Smooth muscle cell (in vitro differentiated cells): ENCODE measurements at regions not wholly inside any gene's neighbourhood (a gene's known extent, or its start where the extent isn't known, plus 50 kb on each side); places are given as distances from the start of the nearest gene placed in this dataset.
A peak's percentile ranks its signal among the peaks of the same experiment; 100 is the strongest.

Experiments used
- DNase-seq: peaks from one replicate; lab custom pipeline; 2025; ENCODE audit not compliant: unreplicated experiment; lab: John Stamatoyannopoulos, UW
- H2AFZ ChIP-seq: fragments of 200-600 bp; sonication (generic); 2 replicates; pipeline ENCODE4 v1.6.0; 2016; ENCODE audit warnings: antibody characterized with exemption, low read depth, mild to moderate bottlenecking
- H3F3A ChIP-seq: fragments of 200-600 bp; sonication (generic); 2 replicates; pipeline ENCODE4 v1.6.0; 2017; ENCODE audit warnings: antibody characterized with exemption, low read depth
- H3K27ac ChIP-seq: fragments of 200-600 bp; sonication (generic); 2 replicates; pipeline ENCODE4 v1.5.1; 2016; ENCODE audit warnings: low read depth, mild to moderate bottlenecking
- H3K27me3 ChIP-seq: fragments of 200-600 bp; sonication (generic); 2 replicates; pipeline ENCODE4 v1.6.1; 2016; ENCODE audit warnings: low read depth, mild to moderate bottlenecking
- H3K36me3 ChIP-seq: fragments of 200-600 bp; sonication (generic); 2 replicates; pipeline ENCODE4 v1.5.1; 2016; ENCODE audit warnings: low read depth
- H3K4me1 ChIP-seq: fragments of 200-600 bp; sonication (generic); 2 replicates; pipeline ENCODE4 v1.5.1; 2016; ENCODE audit warnings: low read depth
- H3K4me2 ChIP-seq: fragments of 200-600 bp; sonication (generic); 2 replicates; pipeline ENCODE4 v1.6.0; 2016; ENCODE audit warnings: mild to moderate bottlenecking
- H3K4me3 ChIP-seq: fragments of 200-600 bp; sonication (generic); 2 replicates; pipeline ENCODE4 v1.5.1; 2016; ENCODE audit warnings: mild to moderate bottlenecking
- H3K79me2 ChIP-seq: fragments of 200-600 bp; sonication (generic); 2 replicates; pipeline ENCODE4 v1.6.0; 2016; ENCODE audit warnings: low read depth, mild to moderate bottlenecking
- H3K9ac ChIP-seq: fragments of 200-600 bp; sonication (generic); 2 replicates; pipeline ENCODE4 v1.6.0; 2016; ENCODE audit warnings: low read depth
- H3K9me3 ChIP-seq: fragments of 200-600 bp; sonication (generic); replicated peaks from 2 replicates; pipeline ENCODE4 v1.5.1; 2016; ENCODE audit warnings: low read depth
- H4K20me1 ChIP-seq: fragments of 200-600 bp; sonication (generic); 2 replicates; pipeline ENCODE4 v1.6.0; 2016; ENCODE audit warnings: low read depth
- WGBS: methylation state at CpG from one replicate; pipeline ENCODE4 v1.1.7; 2016; ENCODE audit warnings: low lambda C conversion rate; 5-methylcytosine and 5-hydroxymethylcytosine counted together
- TF ChIP-seq, protein P1 (sequence below): fragments of 200-600 bp; sonication (generic); IDR thresholded peaks from 2 replicates; pipeline ENCODE4 v1.5.1; 2017; ENCODE audit warnings: borderline replicate concordance, mild to moderate bottlenecking, antibody characterized with exemption; ENCODE audit not compliant: insufficient read depth, poor library complexity, severe bottlenecking

DNA sequence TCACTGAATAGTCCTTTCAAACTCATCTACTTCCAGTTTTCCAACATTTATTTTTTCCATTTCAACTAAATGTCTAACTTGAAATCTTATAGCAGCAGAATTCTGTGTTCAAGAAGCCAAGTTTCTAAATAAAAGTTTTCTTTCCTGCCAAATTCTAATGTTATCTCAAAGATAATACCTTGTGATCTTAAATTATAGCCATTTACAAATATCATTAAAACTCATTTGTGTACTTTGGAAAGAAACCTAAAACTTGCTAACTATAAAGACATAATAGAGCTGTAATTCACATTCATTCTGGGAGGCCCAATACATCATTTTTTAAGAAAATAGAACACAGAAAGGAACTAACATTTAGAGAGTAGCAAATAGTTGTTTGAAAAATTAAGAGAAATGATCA, 83.9 kb downstream of the MAD2L1 start:
- Histone ChIP-seq H3K4me3 (no peak overlapping the region), H3K4me2 (no peak overlapping the region), H2AFZ (no peak overlapping the region), H3K9ac (no peak overlapping the region), H3K79me2 (no peaks in the 10 kb centered on the region), H4K20me1 (no peaks in the 10 kb centered on the region), H3K9me3 (no peaks in the 10 kb centered on the region), H3K4me1 (no peaks in the 10 kb centered on the region), H3K27ac (no peak overlapping the region), H3K36me3 (no peaks in the 10 kb centered on the region), H3F3A (no peaks in the 10 kb centered on the region), H3K27me3 (peaks cover 9% of the 10 kb centered on the region)
- no peak for DNase-seq
- TF ChIP-seq, protein P1, sequence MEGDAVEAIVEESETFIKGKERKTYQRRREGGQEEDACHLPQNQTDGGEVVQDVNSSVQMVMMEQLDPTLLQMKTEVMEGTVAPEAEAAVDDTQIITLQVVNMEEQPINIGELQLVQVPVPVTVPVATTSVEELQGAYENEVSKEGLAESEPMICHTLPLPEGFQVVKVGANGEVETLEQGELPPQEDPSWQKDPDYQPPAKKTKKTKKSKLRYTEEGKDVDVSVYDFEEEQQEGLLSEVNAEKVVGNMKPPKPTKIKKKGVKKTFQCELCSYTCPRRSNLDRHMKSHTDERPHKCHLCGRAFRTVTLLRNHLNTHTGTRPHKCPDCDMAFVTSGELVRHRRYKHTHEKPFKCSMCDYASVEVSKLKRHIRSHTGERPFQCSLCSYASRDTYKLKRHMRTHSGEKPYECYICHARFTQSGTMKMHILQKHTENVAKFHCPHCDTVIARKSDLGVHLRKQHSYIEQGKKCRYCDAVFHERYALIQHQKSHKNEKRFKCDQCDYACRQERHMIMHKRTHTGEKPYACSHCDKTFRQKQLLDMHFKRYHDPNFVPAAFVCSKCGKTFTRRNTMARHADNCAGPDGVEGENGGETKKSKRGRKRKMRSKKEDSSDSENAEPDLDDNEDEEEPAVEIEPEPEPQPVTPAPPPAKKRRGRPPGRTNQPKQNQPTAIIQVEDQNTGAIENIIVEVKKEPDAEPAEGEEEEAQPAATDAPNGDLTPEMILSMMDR = no peak

DNA sequence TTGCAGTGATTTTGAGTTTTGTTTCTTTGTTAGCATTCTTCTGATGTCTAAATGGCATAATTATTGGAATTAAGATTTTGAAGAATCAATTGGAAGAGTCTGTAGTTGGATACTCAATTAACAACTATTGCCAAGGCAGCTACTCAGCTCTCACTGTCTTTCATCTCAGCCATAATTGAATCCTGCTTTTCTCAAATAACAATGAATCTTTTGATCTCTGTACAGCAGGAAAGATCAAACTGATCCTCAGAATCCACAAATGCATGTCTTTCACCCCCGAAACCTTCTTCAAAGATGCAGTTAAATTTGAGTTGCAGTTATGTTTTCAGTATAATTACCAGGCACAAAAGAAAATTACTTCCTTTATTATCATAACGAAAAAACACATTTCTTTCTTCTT, 86.2 kb downstream of the MAD2L1 start:
- no peak for DNase-seq
- Histone ChIP-seq H3K36me3 (no peaks in the 10 kb centered on the region), H4K20me1 (no peaks in the 10 kb centered on the region), H3K27me3 (peaks cover 9% of the 10 kb centered on the region), H3K9ac (no peak overlapping the region), H3K27ac (no peak overlapping the region), H3K4me2 (no peak overlapping the region), H2AFZ (no peak overlapping the region), H3K79me2 (no peaks in the 10 kb centered on the region), H3K9me3 (no peaks in the 10 kb centered on the region), H3K4me3 (no peak overlapping the region), H3F3A (no peaks in the 10 kb centered on the region), H3K4me1 (no peaks in the 10 kb centered on the region)
- TF ChIP-seq, protein P1 = no peak
- WGBS = 82% methylated on average over 2 of the region's 2 CpGs

- Histone ChIP-seq H3K27me3 (no peaks in the 10 kb centered on the region), H3K4me1 (no peaks in the 10 kb centered on the region), H3K36me3 (no peaks in the 10 kb centered on the region), H3F3A (no peaks in the 10 kb centered on the region), H3K4me3 (no peak overlapping the region), H3K4me2 (no peak overlapping the region), H3K27ac (no peak overlapping the region), H4K20me1 (no peaks in the 10 kb centered on the region), H2AFZ (peak overlapping the region; percentile 18), H3K9ac (no peak overlapping the region), H3K79me2 (no peaks in the 10 kb centered on the region), H3K9me3 (no peaks in the 10 kb centered on the region)
- TF ChIP-seq, protein P1 = no peak
- 58% methylated on average over 9 of the region's 9 CpGs for WGBS
- no peak for DNase-seq
Measured at GRCh38 chr4:119977076-119977940, 89.3 kb downstream of the MAD2L1 start.
